SU-DHL-6 (cell line): ENCODE measurements at regions not wholly inside any gene's neighbourhood (a gene's known extent, or its start where the extent isn't known, plus 50 kb on each side); places are given as distances from the start of the nearest gene placed in this dataset.
"Not testable (repeated sequence)": the region's sequence is repeated elsewhere in the genome, so short reads cannot be mapped to it uniquely, and the experiment has no call there.

Source experiments
- CTCF ChIP-seq: fragments of 200-600 bp; sonication (generic); IDR thresholded peaks from one replicate; pipeline ENCODE4 v1.5.1; 2017; ENCODE audit warnings: antibody characterized with exemption, mild to moderate bottlenecking, low read length, moderate library complexity; ENCODE audit not compliant: insufficient read depth, poor library complexity, severe bottlenecking
- EZH2phosphoT487 ChIP-seq: fragments of 200-600 bp; sonication (generic), shearing (Covaris generic); conservative IDR thresholded peaks from 2 replicates; pipeline ENCODE4 v1.6.1; 2018; ENCODE audit warnings: mild to moderate bottlenecking, antibody characterized with exemption, low read length, moderate library complexity, mixed read lengths

- not testable (repeated sequence) for TF ChIP-seq CTCF, EZH2phosphoT487
These were observed 1101.9 kb downstream of the OTOL1 start for GRCh38 chr3:162598500-162598899.
